Breast epithelium (tissue), 4 donors: ENCODE measurements at regions not wholly inside any gene's neighbourhood (a gene's known extent, or its start where the extent isn't known, plus 50 kb on each side); places are given as distances from the start of the nearest gene placed in this dataset.
A peak's percentile ranks its signal among the peaks of the same experiment; 100 is the strongest.

Experiments used
- DNase-seq, 2 donors: peaks; one replicate each; pipeline ENCODE4 v3.0.0-alpha.2; 2019; ENCODE audit warnings: low spot score in 2 of 2
- H3K27ac ChIP-seq, 2 donors: fragments of 200-600 bp; sonication (generic) in 1 of 2; one replicate each; pipeline ENCODE4 v1.5.1; 2016 to 2019; ENCODE audit warnings: mild to moderate bottlenecking in 1 of 2
- H3K27me3 ChIP-seq, 2 donors: fragments of 200-600 bp; sonication (generic) in 1 of 2; one replicate each; pipeline versions ENCODE4 v1.5.1 to v1.6.0; 2017 to 2019; ENCODE audit warnings: control low read depth in 1 of 2, mild to moderate bottlenecking in 1 of 2
- H3K36me3 ChIP-seq: fragments of 200-600 bp; one replicate; pipeline ENCODE4 v1.5.1; 2019
- H3K4me1 ChIP-seq, 2 donors: fragments of 200-600 bp; sonication (generic); one replicate each; pipeline ENCODE4 v1.5.1; 2016 to 2019; ENCODE audit warnings: control low read depth in 1 of 2
- H3K4me3 ChIP-seq, 3 donors: fragments of 200-600 bp; sonication (generic); 1 replicate in 2 of 3; 2 replicates in 1 of 3; pipeline ENCODE4 v1.5.1; 2016 to 2019; ENCODE audit warnings: mild to moderate bottlenecking in 3 of 3, moderate library complexity in 2 of 3
- H3K9me3 ChIP-seq, 2 donors: fragments of 200-600 bp; sonication (generic) in 1 of 2; one replicate each; pipeline ENCODE4 v1.5.1; 2016 to 2019; ENCODE audit warnings: control low read depth in 1 of 2
- POLR2A ChIP-seq: fragments of 450-650 bp; IDR thresholded peaks from one replicate; pipeline ENCODE4 v1.6.1; 2016; ENCODE audit warnings: antibody characterized with exemption, mild to moderate bottlenecking, moderate library complexity
- POLR2AphosphoS5 ChIP-seq, 3 donors: sonication (generic); formaldehyde crosslinking; IDR thresholded peaks; one replicate each; pipeline ENCODE4 v1.6.1; 2017; ENCODE audit warnings: antibody characterized with exemption in 3 of 3
- intact Hi-C: fragments of 100-400 bp; cut with DNase I; formaldehyde crosslinking; loops from one replicate; pipeline ENCODE4 v1.15.1; 2023; ENCODE audit warnings: low total_unique reads
- TF ChIP-seq, protein P1 (sequence below), 3 donors: fragments of 450-650 bp; IDR thresholded peaks; one replicate each; pipeline ENCODE4 v1.5.1; 2016 to 2017; ENCODE audit warnings: antibody characterized with exemption in 3 of 3, mild to moderate bottlenecking in 3 of 3, moderate library complexity in 3 of 3

DNA sequence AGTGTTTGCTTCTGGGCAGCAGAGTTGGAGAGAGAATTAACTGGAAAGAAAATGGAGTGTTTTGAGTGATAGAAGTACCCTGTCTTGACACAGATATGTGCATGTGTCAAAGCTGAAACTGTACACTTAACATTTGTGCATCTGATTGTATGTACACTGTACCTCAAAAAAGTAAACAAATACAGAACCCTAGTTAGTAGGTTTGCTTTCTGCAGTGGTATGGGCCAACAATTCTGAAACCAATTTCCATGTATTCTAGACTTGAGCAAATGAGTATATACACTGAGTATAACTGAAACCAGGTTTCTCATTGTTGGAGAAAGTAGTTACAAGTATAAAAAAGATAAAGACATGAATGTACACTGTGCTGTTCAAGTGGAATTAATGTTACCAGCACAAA, 52.4 kb downstream of the ELAPOR2 start:
- TF ChIP-seq, protein P1, sequence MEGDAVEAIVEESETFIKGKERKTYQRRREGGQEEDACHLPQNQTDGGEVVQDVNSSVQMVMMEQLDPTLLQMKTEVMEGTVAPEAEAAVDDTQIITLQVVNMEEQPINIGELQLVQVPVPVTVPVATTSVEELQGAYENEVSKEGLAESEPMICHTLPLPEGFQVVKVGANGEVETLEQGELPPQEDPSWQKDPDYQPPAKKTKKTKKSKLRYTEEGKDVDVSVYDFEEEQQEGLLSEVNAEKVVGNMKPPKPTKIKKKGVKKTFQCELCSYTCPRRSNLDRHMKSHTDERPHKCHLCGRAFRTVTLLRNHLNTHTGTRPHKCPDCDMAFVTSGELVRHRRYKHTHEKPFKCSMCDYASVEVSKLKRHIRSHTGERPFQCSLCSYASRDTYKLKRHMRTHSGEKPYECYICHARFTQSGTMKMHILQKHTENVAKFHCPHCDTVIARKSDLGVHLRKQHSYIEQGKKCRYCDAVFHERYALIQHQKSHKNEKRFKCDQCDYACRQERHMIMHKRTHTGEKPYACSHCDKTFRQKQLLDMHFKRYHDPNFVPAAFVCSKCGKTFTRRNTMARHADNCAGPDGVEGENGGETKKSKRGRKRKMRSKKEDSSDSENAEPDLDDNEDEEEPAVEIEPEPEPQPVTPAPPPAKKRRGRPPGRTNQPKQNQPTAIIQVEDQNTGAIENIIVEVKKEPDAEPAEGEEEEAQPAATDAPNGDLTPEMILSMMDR (IDR thresholded peaks at IDR 0.05), result no peak
- TF ChIP-seq POLR2AphosphoS5 (IDR thresholded peaks at IDR 0.05) (no peak), POLR2A (no peak)

GRCh38 chr7:87004956-87005355, 54.5 kb downstream of the ELAPOR2 start:
- H3K36me3 ChIP-seq, result no peaks in the 10 kb centered on the region
- no peak overlapping the region for H3K4me3 ChIP-seq
- TF ChIP-seq POLR2AphosphoS5 (IDR thresholded peaks at IDR 0.05), result no peak
- no peak for TF ChIP-seq POLR2A
- TF ChIP-seq, protein P1 (IDR thresholded peaks at IDR 0.05), result no peak

More for the DNA sequence above, 52.4 kb downstream of the ELAPOR2 start:
- DNase-seq, result no peak
- H3K27me3 ChIP-seq, result no peaks in the 10 kb centered on the region
- H3K27ac ChIP-seq, result no peak overlapping the region
- no peaks in the 10 kb centered on the region for H3K9me3 ChIP-seq
- intact Hi-C loops, result no loop called here
- H3K4me1 ChIP-seq, result no peaks in the 10 kb centered on the region
- no peak overlapping the region for H3K4me3 ChIP-seq
- H3K36me3 ChIP-seq, result no peaks in the 10 kb centered on the region

DNA sequence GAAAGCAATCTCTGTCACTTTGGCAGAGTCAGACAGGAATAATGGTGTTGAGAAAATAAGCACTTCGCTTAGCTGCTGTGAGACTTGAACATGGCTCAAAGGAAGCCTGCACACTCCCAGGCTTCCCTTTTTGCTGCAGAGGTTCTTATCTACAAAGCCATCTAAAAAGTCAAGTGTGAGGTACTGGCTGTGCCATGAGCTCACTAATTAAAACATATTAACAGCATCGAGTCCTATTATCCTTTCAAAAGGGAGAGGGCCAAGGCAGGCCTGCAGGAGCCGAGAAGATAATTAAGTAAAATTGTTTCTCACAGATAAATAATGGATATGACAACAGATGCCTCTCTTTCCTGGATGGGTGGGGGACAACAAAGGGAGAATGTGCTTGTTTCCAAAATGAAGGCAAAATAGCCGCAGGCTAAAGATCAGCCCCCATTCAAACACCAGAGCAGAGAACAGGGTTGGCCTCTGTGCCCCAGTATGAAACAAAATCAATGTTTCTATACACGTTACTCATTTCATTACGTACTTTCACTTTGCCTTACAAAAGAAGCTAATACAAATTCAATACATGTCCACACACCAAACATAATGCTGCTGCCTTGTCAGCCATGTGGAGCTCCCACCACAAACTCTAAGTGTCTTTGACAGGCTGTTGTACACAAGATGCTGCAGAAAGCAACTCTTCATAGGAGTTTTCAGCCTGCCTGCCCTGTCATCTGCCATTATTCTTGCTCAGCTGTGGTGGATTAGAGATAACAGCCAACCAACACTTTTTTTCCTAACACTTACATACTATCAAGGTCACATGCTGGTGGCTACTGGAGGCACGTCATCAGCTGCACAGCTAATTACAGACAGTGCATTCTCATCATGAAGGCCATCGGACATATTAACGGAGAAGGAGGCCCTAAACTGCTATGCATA, 55.3 kb downstream of the ELAPOR2 start:
- intact Hi-C loops, result no loop called here
- no peaks in the 10 kb centered on the region for H3K4me1 ChIP-seq
- H3K27me3 ChIP-seq, result no peaks in the 10 kb centered on the region
- no peaks in the 10 kb centered on the region for H3K9me3 ChIP-seq
- TF ChIP-seq POLR2A, result no peak
- no peak overlapping the region for H3K4me3 ChIP-seq
- H3K36me3 ChIP-seq, result no peaks in the 10 kb centered on the region
- H3K27ac ChIP-seq, result peak overlapping the region in 1 of 2 donors; percentile 30
- DNase-seq, result no peak

More at GRCh38 chr7:87004956-87005355, 54.5 kb downstream of the ELAPOR2 start:
- Histone ChIP-seq H3K9me3 (no peaks in the 10 kb centered on the region), H3K4me1 (no peaks in the 10 kb centered on the region), H3K27me3 (no peaks in the 10 kb centered on the region), H3K27ac (no peak overlapping the region)
- intact Hi-C loops, result no loop called here
- no peak for DNase-seq

- intact Hi-C loops, result no loop called here
Measured at GRCh38 chr7:87001214-87001613, 58.2 kb downstream of the ELAPOR2 start.

DNA sequence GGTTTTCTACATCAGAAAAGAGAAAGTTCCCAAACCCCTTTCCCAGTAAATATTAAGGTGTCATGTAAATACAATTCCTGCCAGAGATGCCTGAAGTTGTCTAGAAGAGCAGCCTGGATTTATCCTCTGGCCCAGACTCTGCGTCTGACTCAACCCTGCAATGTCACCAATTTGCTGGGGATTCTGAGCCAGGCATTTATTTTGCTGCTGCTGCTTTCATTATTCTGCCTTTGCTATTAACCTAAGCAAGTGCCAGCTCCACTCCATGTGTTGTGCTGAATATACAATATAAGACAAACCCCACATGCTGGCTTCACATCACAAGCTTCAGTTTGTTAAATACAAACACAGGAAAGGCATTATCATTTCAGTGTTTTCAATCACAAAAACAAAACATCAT, 59.1 kb downstream of the ELAPOR2 start:
- H3K36me3 ChIP-seq, result no peaks in the 10 kb centered on the region
- H3K27me3 ChIP-seq, result no peaks in the 10 kb centered on the region
- H3K9me3 ChIP-seq, result no peaks in the 10 kb centered on the region
- TF ChIP-seq, protein P1 (IDR thresholded peaks at IDR 0.05), result no peak
- TF ChIP-seq POLR2AphosphoS5 (IDR thresholded peaks at IDR 0.05) (no peak), POLR2A (no peak)
- peak overlapping the region in 1 of 2 donors; percentile 1 for H3K27ac ChIP-seq
- intact Hi-C loops, result no loop called here
- no peak overlapping the region for H3K4me3 ChIP-seq
- no peaks in the 10 kb centered on the region for H3K4me1 ChIP-seq
- DNase-seq, result no peak

More at GRCh38 chr7:87001214-87001613, 58.2 kb downstream of the ELAPOR2 start:
- peak overlapping the region in 1 of 2 donors; percentile 35 for H3K27ac ChIP-seq
- H3K27me3 ChIP-seq, result no peaks in the 10 kb centered on the region
- H3K36me3 ChIP-seq, result no peaks in the 10 kb centered on the region
- no peak overlapping the region for H3K4me3 ChIP-seq
- DNase-seq, result peak in 1 of 2 donors; percentile 51
- no peaks in the 10 kb centered on the region for H3K4me1 ChIP-seq
- TF ChIP-seq POLR2A (no peak), POLR2AphosphoS5 (IDR thresholded peaks at IDR 0.05) (no peak)
- TF ChIP-seq, protein P1 (IDR thresholded peaks at IDR 0.05), result no peak
- H3K9me3 ChIP-seq, result no peaks in the 10 kb centered on the region
